ENCODE measurements at regions not wholly inside any gene's neighbourhood (a gene's known extent, or its start where the extent isn't known, plus 50 kb on each side); places are given as distances from the start of the nearest gene placed in this dataset.

GRCh38 chr15:46300716-46301115 lies 665.9 kb downstream of the SQOR start:
- no peak for DNase-seq (ENCODE audit: low read depth in 4 of 4, low spot score in 1 of 4)

DNA sequence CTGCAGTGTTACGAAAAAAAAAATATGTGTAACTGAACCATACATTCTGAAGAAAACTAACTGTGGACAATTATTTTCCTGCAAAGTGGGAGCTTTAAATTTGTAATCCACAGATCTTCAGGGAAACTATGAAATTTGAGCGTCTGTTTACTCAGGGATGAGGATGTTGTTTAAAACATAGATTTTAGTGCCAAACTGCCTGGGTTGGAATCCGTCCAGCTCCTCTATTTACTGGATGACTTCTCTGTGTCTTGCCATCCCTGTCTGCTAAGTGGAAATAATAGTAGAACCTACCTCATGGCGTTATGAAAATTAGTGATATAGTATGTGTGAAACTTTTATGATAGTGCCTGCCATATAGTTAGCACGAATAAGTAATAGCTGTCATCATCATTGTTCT lies 666.5 kb downstream of the SQOR start:
- DNase-seq (ENCODE audit: low read depth in 4 of 4, low spot score in 1 of 4), result no peak

- DNase-seq (ENCODE audit: low read depth in 4 of 4, low spot score in 1 of 4), result no peak
Measured at GRCh38 chr15:46301826-46302225, 667.0 kb downstream of the SQOR start.

GRCh38 chr15:46304321-46304720 lies 669.5 kb downstream of the SQOR start:
- no peak for DNase-seq (ENCODE audit: low read depth in 4 of 4, low spot score in 1 of 4)

GRCh38 chr15:46307746-46308145 lies 672.9 kb downstream of the SQOR start:
- no peak for DNase-seq (ENCODE audit: low read depth in 4 of 4, low spot score in 1 of 4)

DNA sequence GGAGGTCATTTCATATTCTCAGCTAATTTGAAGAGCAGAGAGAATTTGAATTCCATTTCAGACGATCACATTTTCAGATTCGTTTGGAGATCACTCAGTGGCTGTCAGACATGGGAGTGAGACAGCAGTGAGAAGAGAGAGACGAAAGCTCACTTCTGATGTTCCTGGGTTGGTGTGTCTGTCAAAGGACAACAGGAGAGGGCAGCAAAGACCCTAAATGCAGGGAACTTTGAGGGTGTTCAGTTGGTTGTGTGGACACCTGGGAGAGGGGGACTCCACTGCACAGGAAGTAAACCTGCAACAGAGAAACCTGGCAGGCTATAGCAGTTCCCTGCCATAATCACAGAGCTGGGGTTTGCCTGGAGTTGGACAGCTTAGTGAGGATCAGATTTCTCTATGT lies 675.1 kb downstream of the SQOR start:
- DNase-seq (ENCODE audit: low read depth in 4 of 4, low spot score in 1 of 4), result no peak

DNA sequence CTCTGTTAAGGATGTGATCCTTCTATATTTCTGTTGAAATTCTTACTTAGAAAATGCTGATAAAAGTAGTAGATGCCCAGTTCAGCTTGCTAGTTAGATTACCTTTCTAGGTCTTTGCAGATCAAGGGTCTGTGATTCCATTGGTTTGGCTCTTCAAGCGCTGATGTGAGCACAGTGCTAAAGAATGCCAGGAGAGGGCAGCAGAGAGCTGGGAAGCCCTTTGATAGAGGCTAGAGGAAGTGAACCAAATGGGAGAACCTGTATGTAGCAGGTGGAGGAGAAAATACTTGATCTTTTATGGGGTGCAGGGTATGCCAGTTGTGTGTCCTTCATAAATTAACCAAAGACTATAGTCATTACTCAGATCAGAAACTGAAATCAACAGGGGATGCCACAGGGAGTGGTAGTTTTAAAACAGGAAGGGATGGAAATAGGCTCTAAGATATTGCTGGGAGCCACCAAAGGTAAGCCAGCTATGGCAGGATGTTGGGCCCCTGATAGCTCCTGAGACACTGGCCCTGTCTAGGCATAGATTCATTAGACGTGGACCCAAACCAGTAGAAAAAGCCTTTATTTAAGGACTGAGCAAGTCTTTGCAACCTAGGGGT lies 677.4 kb downstream of the SQOR start:
- DNase-seq (ENCODE audit: low read depth in 4 of 4, low spot score in 1 of 4), result peak; percentile 31 to 48 (median 38)

- DNase-seq (ENCODE audit: low read depth in 4 of 4, low spot score in 1 of 4), result no peak
Measured at GRCh38 chr15:46315434-46315833, 680.6 kb downstream of the SQOR start.

- no peak for DNase-seq (ENCODE audit: low read depth in 4 of 4, low spot score in 1 of 4)
Measured at GRCh38 chr15:46316024-46316423, 681.2 kb downstream of the SQOR start.

GRCh38 chr15:46317029-46317428 lies 682.2 kb downstream of the SQOR start:
- no peak for DNase-seq (ENCODE audit: low read depth in 4 of 4, low spot score in 1 of 4)

GRCh38 chr15:46322753-46323152 lies 687.9 kb downstream of the SQOR start:
- DNase-seq (ENCODE audit: low read depth in 4 of 4, low spot score in 1 of 4), result no peak

GRCh38 chr15:46326173-46326572 lies 691.3 kb downstream of the SQOR start:
- DNase-seq (ENCODE audit: low read depth in 4 of 4, low spot score in 1 of 4), result no peak

DNA sequence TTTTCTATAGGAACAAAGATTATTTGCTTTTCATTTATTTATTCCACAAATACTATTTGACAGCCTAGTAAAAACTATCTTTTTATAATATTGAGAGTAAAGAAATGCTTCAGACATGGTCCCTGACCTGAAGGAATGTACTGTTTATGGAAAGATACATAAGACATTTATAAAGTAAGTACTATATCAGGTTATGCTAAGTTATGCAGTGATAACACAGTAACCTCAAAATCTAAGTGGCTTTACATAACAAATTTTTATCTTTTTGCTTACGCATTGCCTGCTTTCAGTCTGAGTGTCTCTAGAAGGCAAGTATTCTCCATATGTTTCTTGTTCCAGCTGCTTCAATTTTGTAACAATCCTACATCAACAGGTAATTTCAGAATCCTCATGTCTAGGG lies 694.0 kb downstream of the SQOR start:
- DNase-seq (ENCODE audit: low read depth in 4 of 4, low spot score in 1 of 4), result no peak

- DNase-seq (ENCODE audit: low read depth in 4 of 4, low spot score in 1 of 4), result no peak
Measured at GRCh38 chr15:46329876-46330275, 695.0 kb downstream of the SQOR start.

DNA sequence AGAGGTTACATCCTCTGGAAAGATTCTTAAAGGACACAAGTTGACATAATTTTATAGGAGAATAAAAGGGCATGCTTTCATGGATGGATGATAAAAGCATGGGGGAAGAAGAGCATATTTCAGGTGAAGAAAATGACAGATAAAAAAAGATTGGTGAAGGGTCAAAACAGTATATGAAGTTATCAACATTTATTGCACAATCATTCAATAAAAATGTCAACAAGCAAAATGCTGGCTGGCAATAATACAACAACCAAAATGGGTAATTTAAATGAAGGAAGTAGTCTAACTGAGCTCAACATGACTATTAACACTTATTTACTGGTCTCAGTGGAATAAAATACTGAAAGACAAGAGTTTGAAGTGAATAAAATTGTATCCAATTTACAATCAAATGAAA lies 696.7 kb downstream of the SQOR start:
- no peak for DNase-seq (ENCODE audit: low read depth in 4 of 4, low spot score in 1 of 4)

- DNase-seq (ENCODE audit: low read depth in 4 of 4, low spot score in 1 of 4), result no peak
Measured at GRCh38 chr15:46343196-46343935, 708.5 kb downstream of the SQOR start.

GRCh38 chr15:46344115-46344724 lies 709.4 kb downstream of the SQOR start:
- no peak for DNase-seq (ENCODE audit: low read depth in 4 of 4, low spot score in 1 of 4)

DNA sequence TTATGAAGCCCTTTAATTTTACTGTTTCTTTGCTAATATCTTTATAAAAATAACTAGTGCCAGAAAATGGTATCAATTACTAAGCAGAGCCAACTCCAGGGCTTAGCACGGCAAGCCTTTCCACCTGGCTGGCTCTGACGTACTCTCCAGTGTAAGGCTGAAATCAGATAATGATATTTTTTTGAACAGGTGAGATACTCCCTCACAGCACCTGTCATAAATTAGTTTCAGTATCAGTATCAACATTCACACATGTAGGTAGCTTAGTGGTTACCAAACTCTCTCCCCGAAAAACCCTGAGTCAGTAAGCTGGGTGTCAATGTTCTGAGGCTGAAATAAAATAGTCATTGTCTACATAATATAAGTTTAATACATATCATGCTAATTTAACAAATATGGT lies 710.1 kb downstream of the SQOR start:
- no peak for DNase-seq (ENCODE audit: low read depth in 4 of 4, low spot score in 1 of 4)

DNA sequence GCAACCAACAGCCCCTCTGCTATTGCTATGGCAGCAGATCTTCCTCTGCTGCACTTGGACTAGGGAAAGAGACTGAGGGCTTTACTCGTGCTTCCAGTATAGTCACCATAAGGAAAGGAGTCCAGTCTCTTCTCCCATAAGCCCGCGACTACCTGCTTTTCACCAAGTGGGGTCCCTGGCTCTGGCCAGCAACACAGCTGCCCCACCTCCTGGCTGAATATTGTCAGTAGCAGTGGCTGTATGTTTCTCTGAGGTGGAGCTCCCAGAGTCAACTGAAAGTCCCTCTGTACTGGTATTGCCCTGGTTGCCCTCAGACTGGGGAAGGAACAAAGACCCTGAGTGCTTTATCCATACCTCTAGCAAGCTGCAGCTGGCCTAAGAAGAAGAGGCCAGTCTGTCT lies 719.6 kb downstream of the SQOR start:
- DNase-seq (ENCODE audit: low read depth in 4 of 4, low spot score in 1 of 4), result no peak

GRCh38 chr15:46365572-46365971 lies 730.7 kb downstream of the SQOR start:
- DNase-seq (ENCODE audit: low read depth in 4 of 4, low spot score in 1 of 4), result no peak

DNA sequence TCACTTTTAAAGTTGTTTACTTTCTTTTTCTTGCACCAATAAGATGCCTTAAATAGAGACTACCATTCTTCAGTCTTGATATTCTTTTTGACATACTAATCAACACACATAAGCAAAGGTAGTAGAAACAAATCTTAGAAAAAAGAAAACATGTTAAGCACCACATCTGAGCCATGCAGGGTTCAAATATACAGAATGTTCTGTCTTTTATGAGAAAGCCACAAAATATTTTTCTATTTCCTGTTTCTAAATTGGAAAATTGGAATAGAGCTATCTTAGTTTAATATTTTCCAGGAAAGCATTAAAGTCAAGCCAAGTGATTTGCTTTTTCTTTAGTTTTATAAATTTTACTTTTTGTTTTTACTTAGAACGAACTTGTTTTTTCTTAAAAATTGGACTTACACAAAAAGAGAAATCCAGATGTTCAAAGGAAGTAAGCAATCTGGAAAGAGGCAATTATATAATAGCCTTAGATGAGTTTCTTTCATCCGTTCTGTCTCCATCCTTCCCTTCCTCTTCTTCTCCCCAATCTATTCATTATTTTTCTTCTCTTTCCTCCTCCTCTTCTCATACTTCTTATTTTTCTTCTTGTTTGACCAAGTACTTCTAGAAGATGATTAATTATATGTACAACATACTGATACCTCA lies 731.7 kb downstream of the SQOR start:
- DNase-seq (ENCODE audit: low read depth in 4 of 4, low spot score in 1 of 4), result no peak

GRCh38 chr15:46383978-46384377 lies 749.1 kb downstream of the SQOR start:
- DNase-seq (ENCODE audit: low read depth in 4 of 4, low spot score in 1 of 4), result no peak
